Astrocyte of the spinal cord (primary cell): ENCODE measurements at regions not wholly inside any gene's neighbourhood (a gene's known extent, or its start where the extent isn't known, plus 50 kb on each side); places are given as distances from the start of the nearest gene placed in this dataset.
A peak's percentile ranks its signal among the peaks of the same experiment; 100 is the strongest.
"Not testable (repeated sequence)": the region's sequence is repeated elsewhere in the genome, so short reads cannot be mapped to it uniquely, and the experiment has no call there.

Experiments
- DNase-seq: peaks from one replicate; pipeline ENCODE4 v3.0.0; 2011; ENCODE audit warnings: low read depth, low spot score
- H3K4me3 ChIP-seq: 2 replicates; pipeline ENCODE4 v1.5.1; 2011; ENCODE audit warnings: low read depth, mild to moderate bottlenecking, low read length, moderate library complexity
- in situ Hi-C: cut with HindIII; loops from 2 replicates; pipeline ENCODE4 v1.10.0; 2017; ENCODE audit warnings: low sequenced_read_pairs
- TF ChIP-seq, protein P1 (sequence below): IDR thresholded peaks from 2 replicates; pipeline ENCODE4 v1.5.1; 2012; ENCODE audit warnings: low read depth, mild to moderate bottlenecking, low read length, inconsistent platforms

DNA sequence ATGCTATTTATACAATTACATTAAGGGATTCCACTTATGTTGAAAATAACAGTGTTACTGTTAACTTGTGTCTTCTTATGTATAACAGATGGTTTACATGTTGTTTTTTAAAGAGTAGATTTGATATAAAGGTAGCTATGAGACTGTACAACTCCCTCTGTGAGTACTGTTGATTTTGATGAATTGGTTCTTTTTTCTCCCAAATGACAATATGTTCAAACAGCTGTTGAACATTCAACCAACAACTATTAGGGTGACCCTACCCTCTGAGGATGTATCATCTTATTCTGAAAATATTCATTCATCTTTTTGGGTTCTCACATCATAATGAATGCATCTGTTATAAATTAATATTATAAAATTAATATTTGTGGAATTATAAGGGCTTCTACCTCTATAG is 456.9 kb upstream of the MGAT4C start:
- in situ Hi-C loops = no loop called here
- TF ChIP-seq, protein P1, sequence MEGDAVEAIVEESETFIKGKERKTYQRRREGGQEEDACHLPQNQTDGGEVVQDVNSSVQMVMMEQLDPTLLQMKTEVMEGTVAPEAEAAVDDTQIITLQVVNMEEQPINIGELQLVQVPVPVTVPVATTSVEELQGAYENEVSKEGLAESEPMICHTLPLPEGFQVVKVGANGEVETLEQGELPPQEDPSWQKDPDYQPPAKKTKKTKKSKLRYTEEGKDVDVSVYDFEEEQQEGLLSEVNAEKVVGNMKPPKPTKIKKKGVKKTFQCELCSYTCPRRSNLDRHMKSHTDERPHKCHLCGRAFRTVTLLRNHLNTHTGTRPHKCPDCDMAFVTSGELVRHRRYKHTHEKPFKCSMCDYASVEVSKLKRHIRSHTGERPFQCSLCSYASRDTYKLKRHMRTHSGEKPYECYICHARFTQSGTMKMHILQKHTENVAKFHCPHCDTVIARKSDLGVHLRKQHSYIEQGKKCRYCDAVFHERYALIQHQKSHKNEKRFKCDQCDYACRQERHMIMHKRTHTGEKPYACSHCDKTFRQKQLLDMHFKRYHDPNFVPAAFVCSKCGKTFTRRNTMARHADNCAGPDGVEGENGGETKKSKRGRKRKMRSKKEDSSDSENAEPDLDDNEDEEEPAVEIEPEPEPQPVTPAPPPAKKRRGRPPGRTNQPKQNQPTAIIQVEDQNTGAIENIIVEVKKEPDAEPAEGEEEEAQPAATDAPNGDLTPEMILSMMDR = no peak
- DNase-seq = no peak
- no peak overlapping the region for H3K4me3 ChIP-seq

DNA sequence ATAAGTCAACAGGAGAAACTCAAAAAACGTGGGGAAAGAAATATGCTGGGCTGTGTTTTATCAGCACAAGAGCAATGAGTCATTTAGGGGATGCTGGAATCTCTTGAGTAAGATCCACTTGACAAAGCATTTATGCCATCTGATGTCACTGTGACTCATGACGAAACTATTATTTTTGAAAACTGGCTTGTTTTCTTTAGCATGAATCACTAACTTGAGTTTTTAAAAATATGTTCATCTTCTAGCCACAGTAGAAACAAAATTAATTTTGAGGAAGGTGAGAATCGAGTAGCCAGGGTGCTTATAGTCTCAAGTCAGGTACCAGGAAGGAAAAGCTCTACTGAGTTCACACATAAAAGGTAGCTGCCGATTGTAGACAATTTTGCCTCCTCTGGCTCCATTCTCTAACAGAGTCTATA is 456.2 kb upstream of the MGAT4C start:
- no peak overlapping the region for H3K4me3 ChIP-seq
- DNase-seq = peak; percentile 98
- in situ Hi-C loops = no loop called here
- TF ChIP-seq, protein P1 = no peak

DNA sequence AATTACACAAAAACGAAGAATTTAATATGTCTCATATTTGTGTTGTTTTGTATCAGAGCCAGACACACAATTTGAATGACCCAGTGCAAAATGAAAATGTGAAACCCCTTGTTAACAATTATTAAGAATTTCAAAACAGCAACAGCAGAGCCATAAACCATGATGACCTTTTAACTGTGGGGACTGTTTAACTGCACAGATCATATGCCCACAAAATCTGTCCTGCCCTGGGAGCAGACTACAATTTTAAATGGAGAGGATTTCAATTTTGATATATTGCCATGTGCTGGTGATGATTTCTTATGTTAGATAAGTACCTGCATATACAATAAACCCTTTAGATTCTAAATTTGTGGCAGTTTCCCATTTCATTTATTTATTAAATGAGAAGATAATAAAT is 455.5 kb upstream of the MGAT4C start:
- TF ChIP-seq, protein P1 = no peak
- in situ Hi-C loops = no loop called here
- H3K4me3 ChIP-seq = no peak overlapping the region
- no peak for DNase-seq

DNA sequence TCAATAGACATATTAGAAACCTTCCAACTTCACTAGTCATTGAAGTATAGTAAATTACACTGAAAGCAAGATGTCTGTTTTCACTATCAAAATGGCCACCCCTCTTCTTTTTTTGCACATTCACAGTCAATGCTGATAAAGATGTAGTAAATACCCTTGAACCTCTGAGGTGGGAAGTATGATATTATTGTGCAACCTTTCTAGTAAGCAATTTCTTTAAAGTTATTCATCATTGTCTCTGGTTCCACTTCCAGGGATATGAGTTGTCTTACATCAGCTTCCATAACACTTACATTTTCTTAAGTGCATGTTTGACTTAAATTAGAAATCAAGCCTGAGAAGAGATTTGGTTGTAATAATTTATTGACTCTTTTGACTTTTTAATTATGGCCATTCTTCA is 453.9 kb upstream of the MGAT4C start:
- in situ Hi-C loops = no loop called here
- H3K4me3 ChIP-seq = no peak overlapping the region
- TF ChIP-seq, protein P1 = no peak
- DNase-seq = no peak

DNA sequence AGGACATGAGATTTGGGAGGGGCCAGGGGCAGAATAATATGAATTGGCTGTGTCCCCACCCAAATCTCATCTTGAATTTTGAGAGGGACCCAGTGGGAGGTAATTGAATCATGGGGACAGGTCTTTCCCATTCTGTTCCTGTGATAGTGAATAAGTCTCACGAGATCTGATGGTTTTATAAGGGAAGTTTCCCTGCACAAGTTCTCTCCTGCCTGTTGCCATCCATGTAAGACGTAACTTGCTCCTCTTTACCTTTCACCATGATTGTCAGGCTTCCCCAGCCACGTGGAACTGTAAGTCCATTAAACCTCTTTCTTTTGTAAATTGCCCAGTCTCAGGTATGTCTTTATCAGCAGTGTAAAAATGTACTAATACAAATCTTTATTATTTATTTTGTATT is 452.8 kb upstream of the MGAT4C start:
- DNase-seq, H3K4me3 ChIP-seq, in situ Hi-C loops: not testable (repeated sequence)

DNA sequence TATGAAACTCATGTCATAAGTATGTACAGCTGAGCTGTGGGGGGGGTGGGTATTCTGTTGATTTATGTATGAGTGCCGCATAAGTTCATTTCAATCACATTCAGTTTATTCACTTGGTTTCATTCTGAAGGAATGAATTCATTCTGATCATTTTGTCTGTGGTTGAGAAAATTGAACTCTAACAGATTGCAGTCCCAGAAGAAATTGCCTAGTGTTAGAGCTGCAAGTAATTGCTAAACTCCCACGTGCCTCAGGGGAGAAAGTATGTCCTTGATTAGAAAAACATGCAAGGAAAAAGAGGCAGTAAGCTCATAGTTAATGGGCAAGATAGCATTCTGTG is 442.4 kb upstream of the MGAT4C start:
- TF ChIP-seq, protein P1 = no peak
- in situ Hi-C loops = no loop called here
- no peak overlapping the region for H3K4me3 ChIP-seq
- peak; percentile 16 for DNase-seq

DNA sequence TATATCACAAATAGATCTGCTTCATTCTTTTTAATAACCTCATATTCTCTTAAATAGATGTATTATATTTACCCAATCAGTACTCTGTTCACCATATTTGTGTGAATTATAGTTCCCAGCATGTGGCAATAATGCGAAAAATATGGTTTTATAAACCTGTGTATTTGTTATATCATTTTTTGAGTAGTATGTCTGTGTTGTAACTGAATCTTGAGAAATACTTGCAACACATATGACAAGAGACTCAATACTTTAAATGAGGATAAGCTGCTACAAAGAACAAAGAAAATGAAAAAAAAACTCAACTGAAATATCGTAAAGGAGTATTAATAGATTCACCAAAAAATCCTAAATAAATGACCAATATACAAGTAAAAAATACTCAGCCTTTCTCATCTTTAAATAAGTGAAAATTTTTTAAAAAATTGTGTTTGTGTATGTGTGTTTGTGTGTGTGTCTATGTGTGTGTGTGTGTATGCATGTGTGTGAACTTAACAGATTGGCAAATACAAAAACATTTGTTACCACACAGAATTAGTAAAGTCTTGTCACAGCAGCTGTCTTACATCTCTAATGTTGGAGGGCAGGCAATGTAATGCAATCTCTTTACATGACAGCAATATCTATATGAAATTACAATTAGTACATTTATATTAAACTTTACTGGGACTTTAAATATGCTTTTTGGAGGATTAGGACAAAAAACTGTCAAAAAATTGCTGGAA is 441.9 kb upstream of the MGAT4C start:
- TF ChIP-seq, protein P1 = no peak
- in situ Hi-C loops = no loop called here
- no peak for DNase-seq
- H3K4me3 ChIP-seq = no peak overlapping the region
